M059J (cell line): ENCODE measurements at regions not wholly inside any gene's neighbourhood (a gene's known extent, or its start where the extent isn't known, plus 50 kb on each side); places are given as distances from the start of the nearest gene placed in this dataset.

Experiments
- DNase-seq: peaks from one replicate; pipeline ENCODE4 v3.0.0-alpha.2; 2012; ENCODE audit warnings: low read depth

DNA sequence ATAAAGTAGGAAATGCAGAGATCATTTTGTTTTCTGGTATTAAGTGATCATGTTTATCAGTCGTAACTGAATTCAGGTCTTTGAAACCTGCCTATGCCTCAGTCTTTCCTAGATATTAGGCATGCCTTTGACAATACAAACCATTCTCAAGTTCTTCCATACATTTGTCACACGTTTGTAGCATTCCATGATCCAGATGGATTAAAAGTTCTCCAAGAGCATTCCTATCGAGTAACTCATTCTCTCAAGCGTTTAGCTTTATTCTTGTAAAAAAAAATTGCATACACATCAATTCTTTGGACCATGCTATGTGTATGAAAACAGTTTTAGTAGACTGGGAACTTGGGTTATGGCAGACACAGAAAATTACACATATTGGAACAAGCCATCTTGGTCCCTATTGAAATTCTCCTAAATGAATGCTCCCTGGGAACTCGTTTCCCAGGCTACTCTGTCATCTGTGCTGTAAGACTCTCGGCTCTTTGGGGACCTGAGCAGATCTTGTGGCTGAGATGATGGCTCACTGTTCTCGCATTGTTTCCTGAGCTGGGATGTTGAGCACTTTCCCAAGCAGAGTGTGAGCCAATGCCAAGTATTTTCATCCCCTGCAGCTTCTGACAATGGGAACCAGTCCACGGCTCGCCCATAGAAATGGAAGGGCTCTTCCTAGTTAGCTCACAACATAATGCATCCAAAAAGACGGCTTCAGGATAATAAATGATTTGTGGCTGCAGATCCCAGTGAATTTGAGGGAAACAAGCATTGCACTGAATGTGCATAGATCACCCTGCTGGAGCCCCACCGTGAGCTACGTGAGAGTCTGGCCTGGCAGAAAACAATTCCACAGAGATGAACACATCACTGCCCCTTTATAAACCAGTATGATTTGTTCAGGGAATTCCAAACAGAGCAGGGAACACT, 230.2 kb downstream of the IRX1 start:
- no peak for DNase-seq

DNA sequence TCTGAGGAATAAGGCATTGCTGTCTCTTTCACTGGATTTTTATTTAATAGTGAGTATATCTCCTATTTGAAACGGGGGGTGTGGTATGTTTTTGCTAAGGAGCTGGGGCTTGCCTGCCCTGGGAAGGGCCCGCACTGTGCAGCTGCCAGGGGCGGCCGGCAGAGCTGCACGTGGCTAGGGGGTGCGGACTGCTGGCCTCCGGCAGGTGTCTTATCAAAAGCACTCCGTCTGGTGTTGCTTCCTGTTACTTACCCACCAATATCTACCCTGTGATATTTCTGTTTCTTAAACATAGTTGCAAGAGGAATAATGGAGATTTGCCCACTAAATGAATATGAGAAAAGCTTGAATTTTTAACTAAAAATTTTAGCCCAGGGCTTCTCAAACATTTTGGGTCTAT, 232.0 kb downstream of the IRX1 start:
- no peak for DNase-seq

DNA sequence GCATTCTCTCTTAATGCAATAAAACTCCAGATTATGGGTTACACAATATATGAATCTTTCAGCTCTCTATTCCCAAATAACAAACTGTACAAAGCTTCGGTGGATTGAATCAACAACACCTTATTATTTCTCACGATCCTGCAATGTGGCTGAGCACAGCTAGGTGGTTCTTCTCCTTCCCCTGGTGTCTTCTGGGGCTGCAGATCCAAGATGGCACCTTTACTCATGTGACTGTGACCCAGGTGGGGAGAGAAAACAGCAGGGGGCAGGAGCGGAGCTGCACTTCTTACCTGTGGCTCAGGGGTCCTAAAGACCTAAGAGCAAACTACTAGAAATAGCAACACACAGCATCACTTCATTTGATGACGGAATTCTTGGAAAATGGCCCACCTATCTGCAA, 233.1 kb downstream of the IRX1 start:
- no peak for DNase-seq

DNA sequence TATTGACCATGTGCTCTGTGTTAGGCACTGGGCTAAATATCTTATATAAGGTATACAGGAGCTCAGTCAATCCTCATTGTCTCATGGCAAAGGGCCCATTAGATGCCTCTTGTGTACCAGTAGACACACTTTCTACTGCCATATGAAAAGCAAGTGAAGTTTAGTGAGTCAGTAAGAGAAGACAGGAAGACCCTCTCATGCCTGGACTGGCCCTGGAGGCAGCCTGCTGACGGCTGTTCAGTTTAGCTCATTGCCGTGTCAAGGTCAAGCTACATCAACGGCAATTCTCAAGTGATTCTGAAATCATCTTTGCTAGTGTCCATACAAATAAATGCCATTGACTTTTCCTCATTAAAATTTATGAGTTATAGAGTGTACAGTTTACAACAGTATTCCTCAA, 237.9 kb downstream of the IRX1 start:
- DNase-seq: no peak

DNA sequence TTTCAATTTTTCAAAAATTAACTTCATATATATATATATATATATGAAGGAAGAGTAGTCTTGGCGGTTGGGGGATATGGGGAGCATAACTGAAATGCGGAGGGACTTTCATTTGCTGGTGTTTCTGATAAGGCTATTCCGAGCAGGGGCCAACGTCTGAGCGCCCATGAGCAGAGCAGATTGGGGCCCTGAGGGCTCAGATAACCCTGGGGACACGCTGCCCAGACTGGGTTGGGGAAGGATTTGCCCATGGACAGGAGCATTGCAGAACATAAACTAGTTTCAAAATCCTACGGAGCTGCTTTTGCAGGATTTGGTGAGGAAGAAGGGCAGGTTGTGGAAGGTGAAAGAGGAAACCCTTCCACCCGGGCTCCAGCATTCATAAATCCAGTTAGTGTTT, 240.2 kb downstream of the IRX1 start:
- no peak for DNase-seq

DNA sequence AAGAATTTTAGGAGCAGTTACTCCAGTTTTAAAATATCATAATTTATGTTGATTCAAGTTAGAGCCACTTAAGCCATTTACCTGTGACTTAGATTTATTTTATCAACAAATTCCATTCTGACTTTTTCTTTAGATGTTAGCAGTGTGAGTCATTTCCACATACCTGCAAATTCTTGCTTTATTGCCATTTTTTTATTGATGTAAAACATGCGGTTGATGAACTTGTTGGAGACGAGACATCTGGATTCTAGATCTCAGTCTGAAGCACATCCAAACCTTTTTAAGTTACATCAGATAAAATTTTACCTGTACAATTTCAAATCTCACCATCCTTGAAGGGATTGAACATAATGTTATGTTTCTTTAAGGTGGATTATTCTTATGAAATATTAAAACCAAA, 240.9 kb downstream of the IRX1 start:
- DNase-seq: no peak

DNA sequence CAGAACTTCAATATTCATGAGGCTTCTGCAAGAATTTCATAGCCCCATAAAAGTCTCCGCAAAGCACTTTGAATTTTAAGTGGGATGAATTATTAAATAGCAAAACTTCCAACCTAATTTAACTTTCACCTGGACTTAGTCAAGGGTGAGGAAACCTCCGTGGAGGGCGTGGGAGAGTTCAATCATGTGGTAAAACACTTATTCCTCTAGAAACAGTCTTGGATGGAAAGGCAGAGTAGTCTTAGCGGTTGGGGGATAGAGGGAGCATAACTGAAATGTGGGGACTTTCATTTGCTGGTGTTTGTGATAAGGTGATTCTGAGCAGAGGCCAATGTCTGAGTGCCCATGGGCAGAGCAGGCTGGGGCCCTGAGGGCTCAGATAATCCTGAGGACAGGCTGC, 241.9 kb downstream of the IRX1 start:
- no peak for DNase-seq

DNA sequence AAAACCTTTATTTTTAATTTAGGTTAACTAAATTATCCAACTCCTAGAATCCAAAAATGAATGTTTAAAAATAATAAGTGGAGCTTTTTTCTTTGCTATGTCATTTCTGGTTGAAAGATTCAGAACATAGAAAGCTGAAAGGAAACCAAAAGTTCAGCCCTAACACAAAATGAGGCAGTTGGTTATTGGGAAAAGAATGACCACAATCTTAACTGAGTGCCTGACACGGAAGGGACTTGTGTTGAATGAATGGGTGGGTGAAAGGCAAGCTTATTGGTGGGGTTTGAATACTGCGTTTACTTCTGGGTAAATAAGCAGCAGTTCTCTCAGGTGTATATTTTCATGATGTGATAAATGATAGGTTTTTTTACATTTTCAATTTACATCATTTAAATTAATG, 243.5 kb downstream of the IRX1 start:
- no peak for DNase-seq

DNA sequence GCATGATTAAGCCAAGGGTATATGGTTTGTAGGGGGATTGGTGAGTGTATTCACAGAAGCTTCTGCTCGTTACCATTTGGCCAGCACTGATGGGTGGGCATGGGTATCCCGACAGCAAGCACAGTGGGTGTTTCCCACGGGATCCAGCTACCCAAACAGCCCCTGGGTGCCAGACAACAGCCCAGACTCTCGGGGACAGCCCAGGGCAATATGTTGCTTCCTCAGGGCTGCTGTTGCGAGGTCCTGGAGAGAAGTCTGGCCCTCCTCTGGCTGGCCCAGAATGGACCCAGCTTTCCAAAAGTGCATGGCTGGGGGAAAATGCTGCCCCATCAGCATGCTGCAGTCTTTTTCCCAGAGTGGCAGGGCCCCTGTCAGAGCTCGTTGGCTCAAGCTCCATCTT, 247.0 kb downstream of the IRX1 start:
- DNase-seq: no peak

DNA sequence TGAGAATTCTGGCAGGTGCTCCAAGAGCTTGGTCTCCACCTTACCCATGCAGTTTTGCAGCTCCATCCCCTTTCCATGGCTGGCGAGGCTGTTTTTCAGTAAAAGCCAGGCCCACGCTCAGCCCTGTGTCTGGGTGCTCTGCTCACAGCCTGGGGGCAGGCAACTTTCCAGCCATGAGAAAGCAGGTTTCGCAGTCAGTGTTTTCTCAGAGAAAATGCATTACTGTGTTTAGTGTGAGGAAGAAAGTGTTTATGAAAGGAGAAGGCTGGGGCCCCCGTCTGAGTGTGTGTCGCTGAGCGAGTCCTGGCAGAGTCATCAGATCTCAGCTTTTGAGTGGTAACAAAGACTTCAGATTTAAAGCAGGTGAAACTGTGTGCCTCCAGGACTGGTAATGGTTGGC, 248.1 kb downstream of the IRX1 start:
- DNase-seq: no peak

DNA sequence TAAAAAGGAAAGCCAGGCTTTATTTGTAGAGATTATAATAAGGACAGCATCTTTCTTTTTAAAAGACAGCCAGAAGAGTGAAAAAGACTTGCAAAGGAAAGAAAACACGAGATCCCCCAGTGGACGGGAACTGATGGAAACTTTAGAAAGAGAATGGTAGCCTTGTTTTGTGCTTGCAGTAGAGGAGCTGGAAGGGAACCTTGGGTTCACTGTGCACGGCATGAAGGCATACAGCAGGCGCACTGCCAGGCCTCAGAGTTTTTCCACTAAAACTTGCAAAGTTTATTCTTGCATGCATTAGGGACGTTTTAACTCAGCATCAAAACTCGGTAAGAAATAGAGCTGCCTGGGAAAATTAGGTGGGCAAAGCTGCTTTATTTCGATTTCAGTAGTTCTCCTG, 248.6 kb downstream of the IRX1 start:
- no peak for DNase-seq

DNA sequence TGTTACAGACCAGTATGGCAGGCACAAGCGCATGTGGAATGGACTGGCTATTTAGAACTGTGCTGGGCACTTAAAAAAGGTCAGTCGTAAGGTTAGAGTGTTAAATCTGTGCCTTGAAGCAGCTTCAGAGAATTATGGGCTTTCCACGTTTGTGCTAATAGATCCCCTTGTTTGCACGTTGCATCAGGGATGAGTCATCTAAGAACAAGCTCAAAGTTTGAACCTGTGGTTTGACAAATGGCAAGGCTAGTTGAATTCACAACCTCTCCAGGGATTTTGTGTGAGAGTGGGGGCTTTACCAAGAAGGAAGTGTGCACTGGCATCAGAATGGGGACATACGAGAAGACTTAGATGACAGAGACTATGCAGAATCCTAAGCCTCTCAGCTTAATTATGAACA, 249.6 kb downstream of the IRX1 start:
- DNase-seq: no peak

DNA sequence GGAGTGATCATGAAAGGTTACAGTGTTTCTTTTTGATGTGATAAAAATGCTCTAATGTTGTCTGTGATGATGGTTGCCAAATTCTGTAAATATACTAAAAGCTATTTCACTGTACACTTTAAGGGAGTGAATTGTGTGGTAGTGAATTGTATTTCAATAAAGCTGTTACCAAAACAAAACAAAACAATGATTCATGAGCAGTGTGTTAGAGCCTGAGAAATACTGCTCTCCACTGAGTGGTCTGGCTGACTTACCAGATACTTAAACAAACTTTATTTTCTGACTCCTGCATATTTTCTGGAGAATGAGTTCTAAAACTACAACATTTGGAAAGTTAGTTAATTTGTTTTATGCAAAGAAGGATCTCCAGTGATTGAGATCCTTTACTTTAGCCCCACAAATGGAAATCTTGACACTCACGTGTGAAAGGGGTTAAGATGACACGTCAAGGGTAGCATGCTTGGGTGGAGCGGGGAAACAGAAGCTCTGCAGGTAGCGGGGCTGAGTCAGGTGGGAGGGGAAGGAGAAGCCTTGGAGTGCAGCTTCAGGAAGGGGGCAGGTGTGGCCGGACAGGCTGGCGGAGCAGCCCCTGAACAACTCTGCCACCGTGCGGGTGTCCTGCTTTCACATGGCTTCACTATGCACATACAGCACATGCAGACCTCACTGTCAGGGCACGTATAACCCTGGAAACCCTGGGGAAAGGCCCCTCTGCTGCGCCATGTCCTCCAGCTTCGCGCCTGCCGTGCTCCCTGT, 256.7 kb downstream of the IRX1 start:
- DNase-seq: no peak

DNA sequence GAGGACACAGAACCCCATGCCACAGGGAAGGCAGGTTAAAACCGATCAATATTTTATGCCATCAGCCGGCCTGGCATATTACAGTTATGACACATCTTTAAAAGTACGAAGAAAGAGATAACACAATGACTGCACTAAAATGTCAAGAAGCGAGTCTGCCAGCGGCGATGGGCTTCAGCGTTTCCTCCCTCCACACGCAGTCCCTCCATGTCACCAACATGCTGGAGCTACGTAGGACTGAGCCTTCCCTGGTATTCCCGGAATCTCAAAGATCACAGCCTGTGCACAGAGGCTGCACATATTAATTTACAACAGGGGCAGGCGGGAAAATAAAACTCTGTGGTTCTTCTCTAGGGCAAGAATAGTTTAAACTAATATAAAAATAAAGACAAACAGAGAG, 257.7 kb downstream of the IRX1 start:
- DNase-seq: no peak

DNA sequence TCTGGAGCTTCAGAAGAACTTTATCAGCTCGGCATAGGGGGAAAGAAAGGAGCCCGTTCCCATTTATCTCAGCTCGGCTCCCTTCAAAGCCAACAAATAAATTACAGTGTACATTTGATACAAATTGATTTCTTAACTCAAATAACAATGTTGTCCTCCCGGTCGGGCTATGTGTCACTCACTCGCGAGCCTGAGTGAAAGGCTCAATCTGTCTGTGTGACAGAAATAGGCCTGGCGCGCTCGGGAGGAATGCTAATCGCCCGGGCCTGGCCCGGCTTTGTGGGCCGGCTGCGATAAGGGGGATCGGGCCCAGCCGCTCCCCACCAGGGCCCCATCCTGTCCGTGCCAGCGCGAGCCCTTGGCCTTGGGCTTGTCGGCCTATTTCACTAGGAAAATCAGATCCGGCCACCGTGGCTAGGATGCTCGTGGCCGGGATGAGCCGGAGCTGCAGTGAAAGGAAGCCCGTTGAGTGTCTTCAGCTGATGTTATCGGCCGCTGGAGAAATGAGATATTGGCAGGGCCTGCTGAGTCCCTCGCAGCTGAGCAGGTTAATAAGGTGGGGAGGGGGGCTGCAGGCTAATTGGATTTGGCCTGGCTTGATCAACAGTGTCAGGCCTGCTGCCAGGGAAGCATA, 258.7 kb downstream of the IRX1 start:
- no peak for DNase-seq

DNA sequence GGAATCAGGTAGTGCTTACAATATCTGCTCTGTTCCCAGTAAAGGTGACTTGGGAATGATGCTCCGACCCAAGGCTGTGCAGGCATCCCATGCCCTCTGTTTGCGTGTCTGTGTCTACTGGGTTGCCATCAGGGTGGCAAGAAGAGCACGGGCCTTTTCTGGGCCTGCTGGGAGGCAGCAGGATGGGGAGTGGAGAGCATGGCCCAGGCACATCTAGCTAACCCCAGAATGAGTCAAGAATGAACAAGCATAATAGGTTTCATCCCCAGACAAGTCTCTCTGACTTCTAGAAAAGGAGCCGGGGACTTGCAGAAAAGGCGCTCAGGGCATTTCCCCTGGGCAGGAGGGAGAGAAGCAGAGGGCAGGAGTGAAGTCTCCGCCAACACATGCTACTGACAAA, 260.4 kb downstream of the IRX1 start:
- no peak for DNase-seq

DNA sequence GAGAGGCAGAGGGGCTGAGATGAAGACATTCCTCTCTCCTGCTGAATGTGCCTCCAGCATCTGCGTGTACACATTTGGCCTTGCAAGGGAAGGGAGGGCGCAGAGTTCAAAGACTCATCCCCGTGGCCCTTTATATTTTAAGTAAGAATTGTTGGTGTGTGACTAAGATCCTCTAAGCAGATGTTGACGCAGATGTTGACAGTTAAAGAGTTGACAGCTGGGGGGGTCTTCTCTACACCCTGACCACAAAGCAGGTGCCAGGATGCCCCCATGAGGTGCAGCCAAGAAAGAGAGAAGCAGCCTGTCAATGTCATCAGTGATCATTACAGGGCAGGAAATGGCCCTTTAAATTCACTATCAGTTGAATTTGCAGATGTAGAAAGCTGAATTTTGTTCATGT, 262.9 kb downstream of the IRX1 start:
- DNase-seq: no peak

DNA sequence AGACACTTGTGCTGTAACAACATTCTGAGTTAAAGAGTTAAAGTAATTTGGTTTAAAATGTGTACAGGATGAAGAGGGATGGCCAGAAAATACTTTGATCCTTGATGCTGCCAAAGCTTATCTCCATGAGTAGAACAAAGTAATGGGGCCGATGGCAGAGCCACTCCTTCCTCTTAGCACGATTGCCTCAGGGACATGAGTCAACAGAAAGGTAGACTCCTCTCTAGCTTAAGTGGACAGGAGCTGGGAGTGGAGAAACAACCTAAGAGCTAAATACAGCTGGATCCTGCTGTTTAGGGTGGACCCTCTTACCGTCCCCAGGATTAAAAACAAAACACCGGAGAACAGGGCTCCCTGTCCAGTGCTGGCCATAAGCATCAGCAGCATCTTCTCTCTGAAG, 267.3 kb downstream of the IRX1 start:
- no peak for DNase-seq

DNA sequence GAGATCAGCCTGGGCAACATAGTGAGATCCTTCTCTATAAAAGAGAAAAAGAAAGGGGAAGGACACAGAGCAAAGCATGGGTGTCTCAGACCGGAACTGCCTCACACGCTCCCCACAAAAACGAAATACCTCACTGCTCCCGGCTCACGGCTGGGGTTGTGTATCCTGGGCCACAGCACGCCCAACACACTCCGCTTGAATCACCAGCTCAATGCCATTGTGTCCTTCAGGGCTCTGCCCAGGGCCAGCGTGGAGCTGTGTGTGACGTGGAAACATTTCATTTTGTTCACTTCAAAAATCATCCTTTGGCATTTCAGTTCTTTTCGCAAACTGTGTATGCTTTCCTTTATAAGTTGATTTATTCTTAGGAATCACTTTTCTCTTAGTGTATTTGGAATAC, 279.5 kb downstream of the IRX1 start:
- DNase-seq: no peak

DNA sequence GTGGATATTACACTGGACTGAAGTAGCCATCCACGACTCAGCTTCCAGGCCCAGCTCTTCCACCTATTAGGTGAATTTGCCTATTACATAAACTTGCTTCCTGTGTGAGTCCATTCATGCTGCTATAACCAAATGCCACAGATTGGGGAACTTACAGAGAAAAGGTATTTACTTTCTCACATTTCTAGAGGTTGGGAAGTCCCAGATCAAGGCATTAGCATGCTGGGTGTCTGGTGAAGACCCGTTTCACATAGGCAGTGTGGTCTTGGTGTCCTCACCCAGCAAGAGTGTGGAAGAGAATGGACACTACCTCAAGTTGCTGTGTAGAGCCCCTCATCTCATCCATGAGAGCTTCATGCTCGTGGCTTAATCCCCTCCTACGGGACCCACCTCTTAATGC, 282.6 kb downstream of the IRX1 start:
- DNase-seq: no peak

DNA sequence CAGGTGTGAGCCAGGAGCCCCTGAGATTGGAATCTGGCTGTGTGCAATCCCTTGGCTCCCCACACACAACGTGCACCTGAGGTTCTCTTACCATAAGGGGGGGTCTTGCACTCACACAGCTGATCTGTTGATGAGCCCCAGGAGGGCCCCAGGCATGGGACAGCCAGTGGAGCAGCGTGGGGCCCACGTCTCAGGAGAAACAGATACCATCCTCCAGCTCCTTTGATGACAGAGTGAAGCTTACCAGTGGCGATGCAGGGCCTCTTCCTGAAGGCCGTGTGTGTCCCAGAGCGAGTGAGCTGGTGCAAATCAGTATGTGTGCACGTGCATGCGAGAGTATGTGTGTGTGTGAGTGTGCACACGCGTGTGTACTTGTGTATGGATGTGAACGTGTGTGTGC, 287.4 kb downstream of the IRX1 start:
- no peak for DNase-seq

DNA sequence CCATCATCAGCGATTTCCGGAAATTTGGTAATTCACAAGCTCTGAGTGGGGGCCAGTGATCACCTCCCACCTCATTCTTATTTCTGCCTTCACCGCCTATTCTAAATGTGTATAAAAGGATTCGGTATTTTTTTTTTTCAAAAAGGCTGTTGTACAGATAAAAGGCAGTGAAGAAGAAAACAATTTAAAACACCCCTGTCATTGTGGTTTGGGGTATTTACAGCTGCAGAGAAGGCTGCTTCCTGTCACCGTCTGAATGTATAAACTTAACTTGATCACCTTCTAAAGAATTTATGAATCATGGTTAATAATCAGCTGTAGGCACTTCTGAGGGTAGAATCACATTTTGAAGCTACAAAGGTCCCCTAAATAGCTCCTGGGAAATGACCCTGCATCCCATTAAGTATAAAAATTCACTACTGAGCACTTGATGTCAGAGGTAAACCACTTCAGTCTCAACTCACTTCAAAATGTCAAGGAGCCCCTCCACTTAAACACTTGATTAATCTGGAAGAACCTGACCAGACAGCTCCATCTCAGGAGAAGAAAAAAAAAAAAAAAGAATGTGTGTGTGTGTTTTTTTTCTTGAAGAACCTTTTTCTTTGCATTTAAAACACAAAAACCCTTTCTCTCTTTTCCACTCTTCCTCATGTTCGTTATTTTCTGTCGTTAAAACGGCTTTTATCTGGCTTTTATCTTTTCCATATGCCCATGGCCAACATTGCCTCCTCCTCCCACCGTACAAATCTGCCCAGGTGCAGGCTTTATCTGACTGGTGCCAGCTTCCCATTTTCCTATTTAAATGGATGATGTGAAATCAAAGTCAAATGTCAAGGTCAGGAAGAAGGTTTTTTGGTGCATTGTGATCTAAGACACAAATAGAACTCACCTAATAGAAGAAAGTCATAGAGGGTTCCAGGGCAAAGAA, 291.2 kb downstream of the IRX1 start:
- DNase-seq: peak; percentile 34
